GM12875 (cell line): ENCODE measurements at regions not wholly inside any gene's neighbourhood (a gene's known extent, or its start where the extent isn't known, plus 50 kb on each side); places are given as distances from the start of the nearest gene placed in this dataset.

Experiments
- H3K4me3 ChIP-seq: one replicate; pipeline ENCODE4 v1.5.1; 2011; ENCODE audit warnings: low read depth, low read length, control low read depth
- TF ChIP-seq, protein P1 (sequence below): IDR thresholded peaks from 2 replicates; pipeline ENCODE4 v1.5.1; 2011; ENCODE audit warnings: low read depth, mild to moderate bottlenecking, control low read depth, inconsistent platforms, low read length, moderate library complexity, borderline replicate concordance; ENCODE audit not compliant: insufficient read depth

- TF ChIP-seq, protein P1, sequence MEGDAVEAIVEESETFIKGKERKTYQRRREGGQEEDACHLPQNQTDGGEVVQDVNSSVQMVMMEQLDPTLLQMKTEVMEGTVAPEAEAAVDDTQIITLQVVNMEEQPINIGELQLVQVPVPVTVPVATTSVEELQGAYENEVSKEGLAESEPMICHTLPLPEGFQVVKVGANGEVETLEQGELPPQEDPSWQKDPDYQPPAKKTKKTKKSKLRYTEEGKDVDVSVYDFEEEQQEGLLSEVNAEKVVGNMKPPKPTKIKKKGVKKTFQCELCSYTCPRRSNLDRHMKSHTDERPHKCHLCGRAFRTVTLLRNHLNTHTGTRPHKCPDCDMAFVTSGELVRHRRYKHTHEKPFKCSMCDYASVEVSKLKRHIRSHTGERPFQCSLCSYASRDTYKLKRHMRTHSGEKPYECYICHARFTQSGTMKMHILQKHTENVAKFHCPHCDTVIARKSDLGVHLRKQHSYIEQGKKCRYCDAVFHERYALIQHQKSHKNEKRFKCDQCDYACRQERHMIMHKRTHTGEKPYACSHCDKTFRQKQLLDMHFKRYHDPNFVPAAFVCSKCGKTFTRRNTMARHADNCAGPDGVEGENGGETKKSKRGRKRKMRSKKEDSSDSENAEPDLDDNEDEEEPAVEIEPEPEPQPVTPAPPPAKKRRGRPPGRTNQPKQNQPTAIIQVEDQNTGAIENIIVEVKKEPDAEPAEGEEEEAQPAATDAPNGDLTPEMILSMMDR, result no peak
Measured at GRCh38 chr2:150812664-150813367, 325.3 kb upstream of the RND3 start.

DNA sequence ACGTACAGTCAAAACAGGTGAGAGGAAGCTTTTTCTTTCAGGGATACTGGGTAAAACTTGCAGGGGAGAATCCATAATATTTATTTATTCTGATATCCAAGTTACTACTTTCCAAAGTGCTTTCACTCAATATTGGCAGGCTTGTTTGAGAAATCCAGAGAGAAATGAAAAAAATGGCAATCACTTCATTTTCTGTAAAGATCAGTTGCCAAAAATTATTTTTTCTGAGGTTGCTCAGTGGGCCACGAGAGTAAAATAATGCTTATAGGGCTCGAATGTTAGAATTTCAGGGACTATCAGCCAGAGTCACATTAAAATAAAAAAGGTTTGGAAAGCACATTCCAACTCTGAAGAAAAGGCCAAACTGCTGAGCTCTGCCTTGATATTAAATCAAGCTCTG lies 324.6 kb upstream of the RND3 start:
- no peak overlapping the region for H3K4me3 ChIP-seq
- TF ChIP-seq, protein P1, result no peak

More at GRCh38 chr2:150812664-150813367, 325.3 kb upstream of the RND3 start:
- H3K4me3 ChIP-seq, result no peak overlapping the region

DNA sequence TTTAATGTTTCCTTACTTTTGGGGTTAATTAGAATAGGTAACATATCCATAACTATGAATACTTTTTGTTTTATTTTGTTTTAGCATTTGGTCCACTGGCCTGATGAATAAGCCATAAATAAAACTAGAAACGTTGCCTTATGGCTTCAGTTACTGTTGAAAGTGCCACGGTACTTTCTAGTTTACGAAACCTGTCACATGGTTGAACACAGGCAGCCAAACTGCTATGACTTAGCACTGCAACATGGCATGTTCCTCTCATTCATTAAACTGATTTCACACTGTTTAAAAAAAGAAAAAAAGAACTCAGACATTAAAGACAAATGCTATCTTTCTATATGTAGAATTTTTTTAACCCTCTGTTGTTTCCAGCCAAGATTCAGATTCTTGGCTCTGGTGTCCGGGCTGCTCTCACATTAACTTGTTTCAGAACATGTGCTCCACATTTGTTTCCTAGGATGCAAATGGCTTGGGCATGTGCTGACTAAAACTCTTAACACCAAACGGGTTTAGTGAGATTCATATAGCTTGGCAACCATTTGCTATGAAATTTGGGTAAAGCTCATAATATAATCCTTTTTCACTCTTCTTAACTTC lies 323.9 kb upstream of the RND3 start:
- no peak overlapping the region for H3K4me3 ChIP-seq
- TF ChIP-seq, protein P1, result no peak

GRCh38 chr2:150809103-150809502 lies 321.6 kb upstream of the RND3 start:
- H3K4me3 ChIP-seq, result no peak overlapping the region
- TF ChIP-seq, protein P1, result no peak

DNA sequence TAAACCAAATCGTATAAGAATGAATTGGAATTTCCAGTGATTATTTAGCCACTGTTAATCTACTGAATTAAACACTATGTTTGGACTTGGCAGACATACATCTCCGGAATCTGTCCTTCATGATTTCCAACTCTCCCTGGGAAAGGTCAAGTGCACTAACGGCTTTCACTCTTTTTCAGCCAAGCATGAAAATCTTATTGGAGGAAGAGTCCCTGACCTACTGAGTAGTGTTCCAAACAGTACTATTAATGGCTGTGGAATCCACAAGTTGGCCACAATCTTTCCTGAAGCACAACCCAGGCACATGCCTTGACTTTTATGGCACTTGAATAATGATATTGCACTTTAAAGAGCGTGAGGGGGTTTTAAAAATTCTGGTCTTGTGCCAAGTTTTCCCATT lies 318.9 kb upstream of the RND3 start:
- H3K4me3 ChIP-seq, result no peak overlapping the region
- TF ChIP-seq, protein P1, result no peak

GRCh38 chr2:150803689-150804398 lies 316.4 kb upstream of the RND3 start:
- TF ChIP-seq, protein P1, result no peak
- no peak overlapping the region for H3K4me3 ChIP-seq
